HCT116 (cell line): ENCODE measurements at regions not wholly inside any gene's neighbourhood (a gene's known extent, or its start where the extent isn't known, plus 50 kb on each side); places are given as distances from the start of the nearest gene placed in this dataset.

ENCODE experiments used
- ATAC-seq: fragments of 200-7000 bp; cut with Tn5 transposase; 2 replicates; pipeline ENCODE4 v1.9.1; 2020; ENCODE audit warnings: mild to moderate bottlenecking, moderate library complexity
- BruUV-seq: library from RNA; stranded (reverse); fragments of 400-500 nt; replicated peaks from 2 replicates; lab custom pipeline; 2021; lab: Mats Ljungman, UMichigan
- CTCF ChIA-PET: fragments of 300-600 bp; sonication (Branson Sonifier 250); formaldehyde crosslinking; loops from one replicate; lab custom pipeline; 2021; ENCODE audit warnings: antibody characterized with exemption; lab: Charles Lee
- POLR2A ChIA-PET: fragments of 300-600, 350-600 bp; sonication (Branson Sonifier 250); formaldehyde crosslinking; loops from one replicate; lab custom pipeline; 2021; ENCODE audit warnings: antibody characterized with exemption; lab: Charles Lee
- RAD21 ChIA-PET, 2 experiments: fragments of 300-600 bp; sonication (Branson Sonifier 250); formaldehyde crosslinking; loops; one replicate each; lab custom pipeline; 2023; ENCODE audit warnings: low total read pairs in 2 of 2; ENCODE audit not compliant: uncharacterized antibody in 2 of 2, unreplicated experiment in 2 of 2, low non-redundant PET in 1 of 2; lab: Charles Lee
- DNase-seq: peaks from one replicate; pipeline ENCODE4 v3.0.0-alpha.2; 2010; ENCODE audit warnings: low read depth, low spot score
- H2AFZ ChIP-seq: fragments of 200-600 bp; shearing (Covaris generic), sonication (generic); 2 replicates; pipeline ENCODE4 v1.6.1; 2017; ENCODE audit warnings: low read depth, mixed run types, mixed read lengths, antibody characterized with exemption, low read length; ENCODE audit not compliant: poor library complexity, severe bottlenecking
- H3K27ac ChIP-seq: 2 replicates; pipeline ENCODE4 v1.5.1; 2012; ENCODE audit warnings: low read depth, low read length
- H3K27me3 ChIP-seq: fragments of 200-600 bp; sonication (generic); 2 replicates; pipeline ENCODE4 v1.6.1; 2016; ENCODE audit warnings: mixed run types, low read length, mixed read lengths; ENCODE audit not compliant: insufficient read depth
- H3K36me3 ChIP-seq, 2 experiments: fragments of 200-500 bp in 1 of 2; fragments of 200-600 bp in 1 of 2; sonication (Bioruptor generic) in 1 of 2; sonication (generic) in 1 of 2; 2 replicates each; pipeline versions ENCODE4 v1.5.1 to v1.6.1; 2014 to 2016; ENCODE audit warnings: low read length in 2 of 2, inconsistent platforms in 1 of 2, mixed read lengths in 1 of 2, mixed run types in 1 of 2; ENCODE audit not compliant: insufficient read depth in 2 of 2, control insufficient read depth in 1 of 2
- H3K4me1 ChIP-seq, 2 experiments: fragments of 200-600 bp in 1 of 2; sonication (generic) in 1 of 2; 2 replicates each; pipeline versions ENCODE4 v1.5.1 to v1.6.1; 2012 to 2017; ENCODE audit warnings: low read length in 2 of 2, inconsistent platforms in 1 of 2, mild to moderate bottlenecking in 1 of 2, mixed read lengths in 1 of 2, mixed run types in 1 of 2, moderate library complexity in 1 of 2; ENCODE audit not compliant: insufficient read depth in 2 of 2, control insufficient read depth in 1 of 2
- H3K4me2 ChIP-seq: fragments of 200-600 bp; sonication (generic); 2 replicates; pipeline ENCODE4 v1.6.1; 2017; ENCODE audit warnings: mixed run types, low read length, mixed read lengths
- H3K4me3 ChIP-seq, 2 experiments: fragments of 200-600 bp in 1 of 2; sonication (generic) in 1 of 2; replicated peaks in 1 of 2; 2 replicates each; pipeline ENCODE4 v1.5.1; 2011 to 2016; ENCODE audit warnings: low read length in 2 of 2, control low read depth in 1 of 2, low read depth in 1 of 2, mild to moderate bottlenecking in 1 of 2, mixed read lengths in 1 of 2, mixed run types in 1 of 2
- H3K79me2 ChIP-seq: fragments of 200-600 bp; sonication (generic); 2 replicates; pipeline ENCODE4 v1.6.1; 2017; ENCODE audit warnings: mild to moderate bottlenecking, mixed run types, low read length, moderate library complexity, mixed read lengths; ENCODE audit not compliant: insufficient read depth
- H3K9ac ChIP-seq: fragments of 200-600 bp; sonication (generic); 2 replicates; pipeline ENCODE4 v1.6.1; 2016; ENCODE audit warnings: low read length, mixed read lengths
- H3K9me2 ChIP-seq: fragments of 200-600 bp; sonication (generic), shearing (Covaris generic); 2 replicates; pipeline ENCODE4 v1.6.1; 2017; ENCODE audit warnings: mixed run types, mild to moderate bottlenecking, moderate library complexity; ENCODE audit not compliant: insufficient read depth
- H3K9me3 ChIP-seq, 2 experiments: fragments of 200-500 bp in 1 of 2; fragments of 200-600 bp in 1 of 2; sonication (Bioruptor generic) in 1 of 2; sonication (generic) in 1 of 2; 2 replicates each; pipeline ENCODE4 v1.6.1; 2014 to 2017; ENCODE audit warnings: low read length in 2 of 2, mixed read lengths in 2 of 2, inconsistent platforms in 1 of 2, low read depth in 1 of 2, mild to moderate bottlenecking in 1 of 2, mixed run types in 1 of 2, moderate library complexity in 1 of 2; ENCODE audit not compliant: control insufficient read depth in 1 of 2, insufficient read depth in 1 of 2
- H4K20me1 ChIP-seq: fragments of 200-600 bp; sonication (generic), shearing (Covaris generic); 2 replicates; pipeline ENCODE4 v1.6.1; 2017; ENCODE audit warnings: mixed run types, mild to moderate bottlenecking, moderate library complexity; ENCODE audit not compliant: insufficient read depth
- CBX3 ChIP-seq: IDR thresholded peaks from 2 replicates; pipeline ENCODE4 v1.6.1; 2012; ENCODE audit warnings: low read depth
- EZH2 ChIP-seq: fragments of 200-600 bp; sonication (generic); IDR thresholded peaks from 2 replicates; pipeline ENCODE4 v1.6.1; 2017; ENCODE audit warnings: antibody characterized with exemption, mixed run types
- EZH2phosphoT487 ChIP-seq: fragments of 200-600 bp; IDR thresholded peaks from 2 replicates; pipeline ENCODE4 v1.6.1; 2018; ENCODE audit warnings: antibody characterized with exemption, borderline replicate concordance
- FOSL1 ChIP-seq: IDR thresholded peaks from 2 replicates; pipeline ENCODE4 v1.6.1; 2012; ENCODE audit warnings: low read depth
- JUND ChIP-seq: IDR thresholded peaks from 2 replicates; pipeline ENCODE4 v1.6.1; 2012
- MAX ChIP-seq: IDR thresholded peaks from 2 replicates; pipeline ENCODE4 v1.6.1; 2012
- POLR2A ChIP-seq: IDR thresholded peaks from 2 replicates; pipeline ENCODE4 v1.7.0; 2011; ENCODE audit warnings: borderline replicate concordance; ENCODE audit not compliant: insufficient read depth, insufficient read length; ENCODE audit errors: extremely low read depth
- RAD21 ChIP-seq: IDR thresholded peaks from 2 replicates; pipeline ENCODE4 v1.6.1; 2012; ENCODE audit warnings: low read depth, mild to moderate bottlenecking
- REST ChIP-seq: IDR thresholded peaks from 2 replicates; pipeline ENCODE4 v1.6.1; 2012; ENCODE audit warnings: low read depth
- SIN3A ChIP-seq: IDR thresholded peaks from 2 replicates; pipeline ENCODE4 v1.6.1; 2012; ENCODE audit warnings: low read depth
- SP1 ChIP-seq: IDR thresholded peaks from 2 replicates; pipeline ENCODE4 v1.6.1; 2012; ENCODE audit warnings: low read depth
- SRF ChIP-seq: IDR thresholded peaks from 2 replicates; pipeline ENCODE4 v1.6.1; 2012; ENCODE audit warnings: low read depth
- TCF7L2 ChIP-seq: IDR thresholded peaks from 2 replicates; pipeline ENCODE4 v1.7.0; 2011; ENCODE audit warnings: borderline replicate concordance, inconsistent platforms; ENCODE audit not compliant: insufficient read depth, insufficient read length; ENCODE audit errors: extremely low read depth
- YY1 ChIP-seq: IDR thresholded peaks from 2 replicates; pipeline ENCODE4 v1.6.1; 2011; ENCODE audit warnings: low read length, low read depth, moderate library complexity, mild to moderate bottlenecking; ENCODE audit not compliant: insufficient replicate concordance; ENCODE audit errors: extremely low read depth
- ZBTB33 ChIP-seq: IDR thresholded peaks from 2 replicates; pipeline ENCODE4 v1.6.1; 2011; ENCODE audit warnings: mild to moderate bottlenecking, low read length, moderate library complexity; ENCODE audit not compliant: insufficient replicate concordance; ENCODE audit errors: extremely low read depth
- ZNF274 ChIP-seq: fragments of 200-500 bp; sonication (Bioruptor generic); IDR thresholded peaks from 2 replicates; pipeline ENCODE4 v1.6.1; 2014; ENCODE audit warnings: mild to moderate bottlenecking, low read depth, low read length, inconsistent platforms
- intact Hi-C: fragments of 100-400 bp; cut with micrococcal nuclease; formaldehyde crosslinking; loops from 2 replicates; pipeline ENCODE4 v1.10.0; 2022

GRCh38 chr5:173815571-173815970 is 72.6 kb upstream of the CPEB4 start:
- Histone ChIP-seq H3K79me2 (no peaks in the 10 kb centered on the region), H3K27me3 (no peaks in the 10 kb centered on the region), H3K36me3 (no peaks in the 10 kb centered on the region), H3K4me1 (no peaks in the 10 kb centered on the region), H3K9me2 (no peaks in the 10 kb centered on the region), H2AFZ (no peak overlapping the region), H3K4me2 (no peak overlapping the region), H3K9me3 (no peaks in the 10 kb centered on the region; a peak in 1 of 4 replicates), H4K20me1 (no peaks in the 10 kb centered on the region), H3K9ac (no peak overlapping the region), H3K4me3 (no peak overlapping the region), H3K27ac (no peak overlapping the region)
- ATAC-seq, result no peak
- intact Hi-C loops, result no loop called here
- DNase-seq, result no peak
- CTCF ChIA-PET, result no interaction called here
- POLR2A ChIA-PET, result no interaction called here
- BruUV-seq, result no TSS peak
- RAD21 ChIA-PET, result no interaction called here
- TF ChIP-seq TCF7L2 (no peak), YY1 (no peak), SRF (no peak), CBX3 (no peak), ZNF274 (no peak)
- TF ChIP-seq, all 23 proteins: peak for 0

- Histone ChIP-seq H3K4me2 (no peak overlapping the region), H3K27ac (no peak overlapping the region), H2AFZ (no peak overlapping the region), H3K9me3 (no peaks in the 10 kb centered on the region), H3K79me2 (no peaks in the 10 kb centered on the region), H3K36me3 (no peaks in the 10 kb centered on the region), H3K4me1 (no peaks in the 10 kb centered on the region), H4K20me1 (no peaks in the 10 kb centered on the region), H3K9ac (no peak overlapping the region), H3K27me3 (no peaks in the 10 kb centered on the region), H3K9me2 (no peaks in the 10 kb centered on the region), H3K4me3 (no peak overlapping the region)
- DNase-seq (no peak), ATAC-seq (no peak)
- ChIA-PET POLR2A (no interaction called here), CTCF (no interaction called here), RAD21 (no interaction called here)
- intact Hi-C loops, result no loop called here
- no TSS peak for BruUV-seq
- no peak for TF ChIP-seq ZNF274
- no peak for TF ChIP-seq ZBTB33
- TF ChIP-seq SRF, result no peak
- no peak for TF ChIP-seq EZH2
- TF ChIP-seq MAX, result no peak
- no peak for TF ChIP-seq EZH2phosphoT487
- no peak for TF ChIP-seq JUND
- TF ChIP-seq POLR2A, result no peak
- no peak for TF ChIP-seq REST
- TF ChIP-seq SIN3A, result no peak
- TF ChIP-seq TCF7L2, result no peak
- no peak for TF ChIP-seq FOSL1
- TF ChIP-seq SP1, result no peak
- TF ChIP-seq YY1, result no peak
- no peak for TF ChIP-seq RAD21
Measured at GRCh38 chr5:173816728-173817127, 71.4 kb upstream of the CPEB4 start.
